ENCODE measurements at regions not wholly inside any gene's neighbourhood (a gene's known extent, or its start where the extent isn't known, plus 50 kb on each side); places are given as distances from the start of the nearest gene placed in this dataset.

- no peaks in the 10 kb centered on the region for H3K9me2 ChIP-seq (replicated peaks; ENCODE audit: insufficient read depth, low read length)
Measured at GRCh38 chr22:48939441-48940265, 888.0 kb downstream of the BRD1 start.

GRCh38 chr22:48938741-48939140 is 888.9 kb downstream of the BRD1 start:
- H3K4me3 ChIP-seq (ENCODE audit: insufficient read depth, low read length, poor library complexity, severe bottlenecking) = no peak overlapping the region
- TF ChIP-seq EZH2phosphoT487 (conservative IDR thresholded peaks at IDR 0.05; ENCODE audit: low read length) (no peak), CTCF (IDR thresholded peaks at IDR 0.05; ENCODE audit: insufficient read depth, low read length, poor library complexity, severe bottlenecking) (no peak)
- H3K27me3 ChIP-seq (ENCODE audit: low read length) = no peaks in the 10 kb centered on the region
- no peak overlapping the region for H3K9ac ChIP-seq (ENCODE audit: low read length)
- no peak overlapping the region for H3K4me2 ChIP-seq (ENCODE audit: low read depth, low read length, poor library complexity, severe bottlenecking)
- no peaks in the 10 kb centered on the region for H3K79me2 ChIP-seq (ENCODE audit: insufficient read depth, low read length)
- H2AFZ ChIP-seq (ENCODE audit: low read depth, low read length, severe bottlenecking) = no peak overlapping the region
- H3K27ac ChIP-seq (ENCODE audit: low read depth, low read length) = no peak overlapping the region
- H3K36me3 ChIP-seq (ENCODE audit: low read length) = no peaks in the 10 kb centered on the region
- H3F3A ChIP-seq (ENCODE audit: insufficient read depth) = no peaks in the 10 kb centered on the region
- no peaks in the 10 kb centered on the region for H4K20me1 ChIP-seq (ENCODE audit: low read depth, low read length)
- H3K9me2 ChIP-seq (replicated peaks; ENCODE audit: insufficient read depth, low read length) = no peaks in the 10 kb centered on the region
- H3K9me3 ChIP-seq (ENCODE audit: insufficient read depth, low read length) = peaks cover 6% of the 10 kb centered on the region; the same call in 1 of the 2 replicates

More at GRCh38 chr22:48939441-48940265, 888.0 kb downstream of the BRD1 start:
- Histone ChIP-seq H2AFZ (ENCODE audit: low read depth, low read length, severe bottlenecking) (no peak overlapping the region), H4K20me1 (ENCODE audit: low read depth, low read length) (no peaks in the 10 kb centered on the region), H3K4me2 (ENCODE audit: low read depth, low read length, poor library complexity, severe bottlenecking) (no peak overlapping the region), H3K9me3 (ENCODE audit: insufficient read depth, low read length) (peaks cover under 1% of the 10 kb centered on the region; the same call in 1 of the 2 replicates), H3K4me3 (ENCODE audit: insufficient read depth, low read length, poor library complexity, severe bottlenecking) (no peak overlapping the region), H3K79me2 (ENCODE audit: insufficient read depth, low read length) (no peaks in the 10 kb centered on the region), H3F3A (ENCODE audit: insufficient read depth) (no peaks in the 10 kb centered on the region), H3K27ac (ENCODE audit: low read depth, low read length) (no peak overlapping the region), H3K27me3 (ENCODE audit: low read length) (no peaks in the 10 kb centered on the region), H3K9ac (ENCODE audit: low read length) (no peak overlapping the region), H3K36me3 (ENCODE audit: low read length) (no peaks in the 10 kb centered on the region)
- TF ChIP-seq EZH2phosphoT487 (conservative IDR thresholded peaks at IDR 0.05; ENCODE audit: low read length) (no peak), CTCF (IDR thresholded peaks at IDR 0.05; ENCODE audit: insufficient read depth, low read length, poor library complexity, severe bottlenecking) (no peak)

GRCh38 chr22:48937032-48937639 is 890.5 kb downstream of the BRD1 start:
- no peak overlapping the region for H2AFZ ChIP-seq (ENCODE audit: low read depth, low read length, severe bottlenecking)
- no peaks in the 10 kb centered on the region for H3K27me3 ChIP-seq (ENCODE audit: low read length)
- no peak overlapping the region for H3K9ac ChIP-seq (ENCODE audit: low read length)
- H3F3A ChIP-seq (ENCODE audit: insufficient read depth) = no peaks in the 10 kb centered on the region
- no peak overlapping the region for H3K4me3 ChIP-seq (ENCODE audit: insufficient read depth, low read length, poor library complexity, severe bottlenecking)
- no peak overlapping the region for H3K4me2 ChIP-seq (ENCODE audit: low read depth, low read length, poor library complexity, severe bottlenecking)
- peaks cover 6% of the 10 kb centered on the region; the same call in 1 of the 2 replicates for H3K9me3 ChIP-seq (ENCODE audit: insufficient read depth, low read length)
- H3K9me2 ChIP-seq (replicated peaks; ENCODE audit: insufficient read depth, low read length) = no peaks in the 10 kb centered on the region
- no peaks in the 10 kb centered on the region for H3K36me3 ChIP-seq (ENCODE audit: low read length)
- no peaks in the 10 kb centered on the region for H3K79me2 ChIP-seq (ENCODE audit: insufficient read depth, low read length)
- H4K20me1 ChIP-seq (ENCODE audit: low read depth, low read length) = no peaks in the 10 kb centered on the region
- H3K27ac ChIP-seq (ENCODE audit: low read depth, low read length) = no peak overlapping the region
- TF ChIP-seq CTCF (IDR thresholded peaks at IDR 0.05; ENCODE audit: insufficient read depth, low read length, poor library complexity, severe bottlenecking) (no peak), EZH2phosphoT487 (conservative IDR thresholded peaks at IDR 0.05; ENCODE audit: low read length) (no peak)
